ENCODE measurements at regions not wholly inside any gene's neighbourhood (a gene's known extent, or its start where the extent isn't known, plus 50 kb on each side); places are given as distances from the start of the nearest gene placed in this dataset.
A peak's percentile ranks its signal among the peaks of the same experiment; 100 is the strongest.
"Not testable (repeated sequence)": the region's sequence is repeated elsewhere in the genome, so short reads cannot be mapped to it uniquely, and the experiment has no call there.

DNA sequence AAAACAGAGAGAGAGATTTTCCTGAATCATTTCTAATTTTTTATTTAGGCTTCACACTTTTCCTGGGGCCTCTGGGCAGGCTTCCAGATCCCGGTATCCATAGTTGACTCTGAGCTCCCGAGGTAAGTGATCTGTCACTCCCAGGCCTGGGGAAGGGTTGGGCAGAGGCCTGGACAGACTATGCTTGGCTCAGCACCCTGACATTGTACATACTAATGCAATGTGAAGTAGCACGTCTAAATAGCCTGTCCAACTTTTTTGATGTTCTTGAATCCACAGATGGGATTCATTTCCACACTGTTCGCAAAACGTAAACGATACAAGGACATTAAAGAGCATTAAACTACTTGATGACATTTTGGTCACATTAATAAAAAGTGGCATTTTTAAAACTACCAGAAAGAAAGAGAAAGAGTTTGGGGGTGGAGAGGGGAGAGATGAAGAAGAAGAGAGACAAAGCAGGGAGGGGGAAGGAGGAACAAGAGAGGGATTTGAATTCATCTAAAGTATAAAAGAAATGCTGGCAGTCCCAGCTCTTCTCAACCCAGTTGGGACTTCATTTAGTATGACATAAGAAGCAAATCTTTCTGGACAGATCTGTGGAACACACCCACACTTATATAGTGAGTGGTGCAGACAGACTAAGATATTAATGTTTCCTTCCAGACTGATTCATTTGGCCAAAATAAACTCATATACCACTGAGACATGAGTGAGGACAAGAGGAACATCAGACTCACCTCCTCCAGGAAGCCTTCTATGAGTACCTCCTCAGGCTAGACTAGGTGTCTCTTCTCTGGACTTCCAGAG is 514.2 kb downstream of the SOX6 start:
- DNase-seq (ENCODE audit: low spot score): no peak

DNA sequence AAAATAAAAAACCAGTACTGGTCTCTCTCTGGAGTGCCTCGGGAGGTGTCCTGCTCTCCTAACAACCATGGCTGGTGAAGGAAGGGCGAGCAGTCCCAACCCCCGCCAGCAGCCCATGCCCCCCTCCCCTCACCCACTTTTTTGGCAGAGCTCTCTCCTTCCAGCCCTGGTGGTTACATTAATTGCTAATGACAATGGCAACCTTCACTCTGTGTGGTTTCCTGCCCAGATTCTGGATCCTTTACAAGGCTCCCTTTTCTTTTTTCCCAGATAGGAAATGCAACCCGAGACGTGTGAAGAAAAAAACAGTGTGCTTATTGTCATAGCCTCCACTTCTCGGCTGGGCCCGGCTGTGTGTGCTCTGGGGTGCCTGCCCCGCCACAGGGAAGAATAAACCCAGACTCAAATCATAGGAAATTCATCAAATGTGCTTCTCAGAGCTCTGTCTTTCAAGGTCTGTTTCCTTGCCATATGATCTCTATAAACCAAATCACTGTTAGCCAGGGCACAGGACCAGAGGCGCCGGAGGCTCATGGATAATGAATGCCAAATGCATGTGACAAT is 513.0 kb downstream of the SOX6 start:
- DNase-seq (ENCODE audit: low spot score): peak; percentile 78

DNA sequence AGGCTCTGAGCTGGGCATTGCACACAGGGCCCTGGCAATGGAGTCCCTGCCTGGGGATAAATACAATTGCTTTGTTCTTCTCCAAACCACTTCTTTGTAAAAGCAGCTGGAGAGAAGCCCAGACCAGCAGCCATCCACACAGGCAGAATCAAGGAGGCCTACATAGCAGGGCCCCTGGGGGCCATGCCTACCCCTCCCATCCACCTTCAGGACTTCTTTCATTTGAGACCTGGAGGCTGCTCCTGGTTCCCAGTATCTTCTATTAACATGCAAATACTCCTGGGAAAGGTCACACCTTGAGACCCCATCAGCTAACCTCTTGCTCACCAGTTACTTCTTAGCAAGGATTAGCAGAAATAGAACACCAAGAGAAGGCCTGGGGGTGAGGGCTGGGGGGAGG is 511.1 kb downstream of the SOX6 start:
- peak; percentile 86 for DNase-seq (ENCODE audit: low spot score)

GRCh38 chr11:15848631-15849168 is 507.6 kb downstream of the SOX6 start:
- no peak for DNase-seq (ENCODE audit: low spot score)

DNA sequence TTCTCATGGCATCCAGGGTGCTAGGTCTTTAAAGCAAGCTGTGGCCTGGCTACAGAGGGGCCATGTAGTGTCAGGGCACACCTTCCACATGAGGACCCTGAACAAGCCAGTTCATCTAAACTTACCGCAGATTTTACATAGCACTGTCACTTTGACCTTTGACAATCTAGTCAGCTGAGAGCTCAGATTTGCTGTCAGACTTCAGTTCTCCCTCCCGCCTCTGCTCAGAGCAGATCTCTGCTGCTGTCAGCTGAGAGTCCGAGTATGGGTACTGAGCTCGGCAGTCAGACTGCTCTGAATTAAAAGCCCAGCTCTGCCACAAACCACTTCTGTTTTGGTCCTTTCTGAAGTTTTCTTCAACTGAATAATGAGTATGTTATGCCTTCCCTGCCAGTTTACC is 507.1 kb downstream of the SOX6 start:
- DNase-seq (ENCODE audit: low spot score): no peak

DNA sequence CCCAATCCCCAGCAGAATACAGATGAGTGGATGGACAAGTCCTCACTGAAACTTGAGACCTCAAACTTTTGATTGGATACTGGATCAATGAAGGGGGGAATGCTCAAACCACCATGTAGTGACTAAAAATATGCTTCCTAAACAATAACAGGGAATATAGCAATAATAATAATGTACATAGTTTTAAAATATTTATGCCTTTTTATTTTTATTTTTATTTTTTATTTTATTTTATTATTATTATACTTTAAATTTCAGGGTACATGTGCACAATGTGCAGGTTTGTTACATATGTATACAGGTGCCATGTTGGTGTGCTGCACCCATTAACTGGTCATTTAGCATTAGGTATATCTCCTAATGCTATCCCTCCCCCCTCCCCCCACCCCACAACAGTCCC is 506.0 kb downstream of the SOX6 start:
- DNase-seq (ENCODE audit: low spot score): not testable (repeated sequence)

DNA sequence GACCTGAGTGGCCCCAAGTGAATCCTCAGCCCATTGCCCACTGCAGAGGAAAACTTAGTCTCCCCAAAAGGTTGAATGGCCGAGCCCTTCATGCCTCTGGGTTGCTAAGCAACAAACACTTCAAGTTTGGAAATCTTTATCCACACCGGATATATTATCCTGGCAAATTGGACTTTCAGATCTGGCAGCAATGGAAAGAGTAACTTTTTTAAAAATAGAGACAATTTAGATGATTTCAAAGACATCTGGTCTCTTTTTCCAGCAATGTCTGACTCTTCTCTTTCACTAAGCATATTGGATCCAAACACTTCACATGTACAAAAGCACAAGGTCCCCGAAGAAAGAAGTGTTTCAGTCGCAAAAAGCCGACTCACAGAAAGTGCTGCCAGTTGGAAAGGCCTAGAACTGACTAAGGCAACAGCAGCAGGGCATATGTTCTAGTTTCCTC is 505.3 kb downstream of the SOX6 start:
- peak; percentile 56 for DNase-seq (ENCODE audit: low spot score)

DNA sequence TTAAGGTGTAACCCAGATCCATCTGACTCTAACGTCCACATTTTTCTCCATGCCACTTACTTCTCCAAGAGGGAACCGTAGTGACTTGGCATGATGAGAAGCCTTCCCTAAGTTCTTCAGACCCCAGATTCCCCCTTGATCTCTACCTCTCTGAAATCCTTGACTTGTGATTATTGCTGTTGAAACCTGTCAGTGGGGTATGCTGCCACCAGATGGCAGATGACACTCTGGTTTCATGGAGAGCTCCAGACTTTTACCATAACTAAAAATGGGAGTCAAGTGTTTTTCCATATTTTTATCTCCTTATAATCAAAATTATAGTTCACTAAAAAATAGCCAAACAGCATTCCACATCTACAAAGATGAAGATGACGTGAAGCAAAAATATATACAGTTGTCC is 504.2 kb downstream of the SOX6 start:
- DNase-seq (ENCODE audit: low spot score): no peak

GRCh38 chr11:15854245-15854644 is 502.1 kb downstream of the SOX6 start:
- DNase-seq (ENCODE audit: low spot score): no peak

GRCh38 chr11:15858881-15859280 is 497.5 kb downstream of the SOX6 start:
- no peak for DNase-seq (ENCODE audit: low spot score)

GRCh38 chr11:15859411-15859810 is 496.9 kb downstream of the SOX6 start:
- DNase-seq (ENCODE audit: low spot score): no peak

DNA sequence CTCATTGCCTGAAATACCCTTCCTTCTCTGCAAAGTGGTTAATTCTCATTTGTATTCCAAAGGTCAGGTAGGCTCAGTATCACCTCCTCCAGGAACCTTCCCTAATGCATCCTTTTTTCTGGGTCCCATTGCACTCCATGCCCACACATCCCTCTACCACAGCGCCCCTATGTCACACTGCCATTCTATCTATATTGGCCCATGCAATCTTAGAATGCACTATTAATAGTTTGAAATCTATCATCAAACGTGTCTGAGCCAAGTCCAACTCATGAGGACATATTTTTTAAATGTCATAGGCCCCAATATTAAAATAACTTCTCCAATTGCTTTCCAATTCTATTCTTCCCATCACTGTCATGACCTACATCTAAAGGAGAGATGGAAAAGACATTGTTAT is 495.1 kb downstream of the SOX6 start:
- no peak for DNase-seq (ENCODE audit: low spot score)

DNA sequence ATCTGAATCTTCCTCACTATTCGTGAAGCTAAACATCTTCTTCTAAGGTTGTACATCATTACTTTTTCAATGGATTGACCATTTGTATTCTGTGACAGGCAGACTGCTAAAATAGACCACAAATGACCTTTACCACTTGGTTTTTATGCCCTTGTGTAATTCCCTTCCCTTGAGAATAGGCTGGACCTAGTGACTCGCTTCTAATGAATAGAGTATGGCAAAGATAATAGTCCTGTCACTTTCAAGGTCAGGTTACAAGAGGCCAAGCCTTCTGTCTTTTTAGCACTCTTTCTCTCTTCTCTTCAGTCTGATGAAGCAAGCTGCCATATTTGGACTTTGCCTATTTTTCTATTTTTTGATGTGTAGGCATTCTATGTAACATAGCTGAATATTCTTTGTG is 492.9 kb downstream of the SOX6 start:
- no peak for DNase-seq (ENCODE audit: low spot score)

GRCh38 chr11:15864026-15864805 is 492.1 kb downstream of the SOX6 start:
- no peak for DNase-seq (ENCODE audit: low spot score)

GRCh38 chr11:15865212-15865987 is 490.9 kb downstream of the SOX6 start:
- DNase-seq (ENCODE audit: low spot score): no peak

DNA sequence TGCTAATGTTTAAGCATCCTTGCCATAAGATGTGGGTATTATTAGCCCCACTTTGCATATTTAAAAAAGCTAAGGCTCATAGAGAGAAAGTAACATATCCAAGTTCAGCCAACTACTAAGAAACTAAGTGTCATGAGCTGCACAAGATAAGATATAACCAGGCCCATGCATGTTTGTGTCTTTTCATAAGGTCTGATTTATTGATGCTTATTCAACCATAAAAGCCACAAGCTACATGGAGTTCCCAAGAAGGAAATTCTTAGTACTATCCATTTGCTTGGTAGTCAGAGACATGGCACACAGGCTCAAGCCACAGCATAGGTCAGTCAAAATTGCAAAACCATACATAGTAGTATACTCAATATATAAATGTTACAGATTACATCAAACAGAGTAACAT is 488.5 kb downstream of the SOX6 start:
- DNase-seq (ENCODE audit: low spot score): no peak

GRCh38 chr11:15870911-15871310 is 485.4 kb downstream of the SOX6 start:
- no peak for DNase-seq (ENCODE audit: low spot score)

GRCh38 chr11:15871904-15872626 is 484.3 kb downstream of the SOX6 start:
- DNase-seq (ENCODE audit: low spot score): no peak

DNA sequence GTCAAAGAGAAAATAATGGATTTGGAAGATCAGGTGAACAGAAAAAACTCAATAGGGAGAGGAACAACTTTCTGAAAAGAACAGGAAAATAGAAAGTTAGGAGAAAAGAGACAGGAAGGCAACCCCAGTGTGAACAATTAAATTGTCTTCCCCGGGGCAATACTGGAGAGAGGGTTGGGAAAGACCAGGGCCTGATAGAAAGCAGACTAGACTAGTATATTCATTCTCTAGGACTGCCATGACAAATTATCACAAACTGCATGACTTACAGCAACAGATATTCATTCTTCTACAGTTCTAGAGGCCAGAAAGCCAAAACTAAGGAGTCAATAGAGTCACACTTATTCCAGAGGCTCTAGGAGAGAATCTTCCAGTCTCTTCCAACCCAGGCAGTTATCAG is 482.8 kb downstream of the SOX6 start:
- DNase-seq (ENCODE audit: low spot score): no peak

- no peak for DNase-seq (ENCODE audit: low spot score)
These were observed 481.6 kb downstream of the SOX6 start for GRCh38 chr11:15874704-15875103.

DNA sequence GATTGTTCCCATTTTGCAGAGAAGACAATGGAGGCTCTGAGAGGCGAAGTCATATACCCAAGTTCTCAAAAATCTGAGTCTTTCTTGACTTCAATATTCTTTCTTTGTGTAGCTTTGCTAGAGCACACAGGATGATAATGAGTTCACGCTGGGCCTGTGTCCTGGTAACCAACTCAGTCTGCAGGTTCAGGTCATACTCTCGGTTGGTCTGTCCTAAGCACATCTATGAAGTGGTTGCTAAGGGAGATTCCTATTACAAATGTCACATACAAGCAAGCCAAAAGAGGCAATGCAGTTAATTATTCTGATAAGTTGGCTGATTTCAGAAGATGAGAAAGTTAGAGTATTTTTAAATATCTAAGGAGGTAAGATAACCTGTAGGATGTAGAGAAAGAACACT is 481.0 kb downstream of the SOX6 start:
- no peak for DNase-seq (ENCODE audit: low spot score)

Measured in Ammon's horn (tissue), 1 donor.